ENCODE measurements at regions not wholly inside any gene's neighbourhood (a gene's known extent, or its start where the extent isn't known, plus 50 kb on each side); places are given as distances from the start of the nearest gene placed in this dataset.

- SMC1A ChIA-PET (ENCODE audit: uncharacterized antibody, unreplicated experiment): interaction anchor here (1.0 kb wide), 1 partner anchor 14 kb away, joined by 3 read pairs; no protein-coding TSS in a partner anchor
- Histone ChIP-seq H3K4me1 (ENCODE audit: control insufficient read depth, insufficient read depth, low read length) (peaks cover 24% of the 10 kb centered on the region), H4K20me1 (ENCODE audit: control insufficient read depth, insufficient read depth) (peaks cover 6% of the 10 kb centered on the region), H3K9ac (ENCODE audit: control insufficient read depth, insufficient read depth, low read length) (no peak overlapping the region), H2AFZ (ENCODE audit: control insufficient read depth, low read depth, low read length) (no peak overlapping the region), H3K9me3 (replicated peaks; ENCODE audit: control insufficient read depth, insufficient read depth, low read length) (no peaks in the 10 kb centered on the region; the same call in 2 of the 3 replicates), H3K4me3 (no peak overlapping the region), H3K36me3 (ENCODE audit: control insufficient read depth in 2 of 2, insufficient read depth in 2 of 2, low read length in 1 of 2) (peaks cover 2 to 14% of the 10 kb centered on the region in 2 experiments; a peak in 3 of 4 replicates), H3K4me2 (ENCODE audit: control insufficient read depth, insufficient read depth) (no peak overlapping the region), H3K27ac (ENCODE audit: control insufficient read depth, insufficient read depth) (no peak overlapping the region), H3K79me2 (ENCODE audit: control insufficient read depth, insufficient read depth, low read length) (peaks cover 86% of the 10 kb centered on the region), H3K27me3 (replicated peaks in 1 of 2; ENCODE audit: control insufficient read depth in 2 of 2, insufficient read depth in 2 of 2, low read length in 1 of 2) (no peaks in the 10 kb centered on the region)
- CTCF ChIA-PET: no interaction called here
- intact Hi-C loops (cut with micrococcal nuclease; ENCODE audit: unreplicated experiment): no loop called here
- WGBS (ENCODE audit: insufficient coverage, insufficient replicate concordance, low lambda C conversion rate, missing lambda C conversion rate): 96% methylated on average over 3 of the region's 3 CpGs
- POLR2A ChIA-PET: no interaction called here
- in situ Hi-C loops (cut with MboI): no loop called here
- FAIRE-seq (no peak), ATAC-seq (no peak), DNase-seq (ENCODE audit: low read depth, low spot score) (no peak)
- no TSS peak for BruUV-seq (replicated peaks)
- RAD21 ChIA-PET (ENCODE audit: unreplicated experiment): no interaction called here
- TF ChIP-seq ZBTB40 (IDR thresholded peaks at IDR 0.05; ENCODE audit: borderline replicate concordance) (peak; percentile 83), CEBPZ (IDR thresholded peaks at IDR 0.05; ENCODE audit: low read depth, low read length) (no peak), REST (IDR thresholded peaks at IDR 0.05; ENCODE audit: low read depth, low read length) (no peak)
These were observed 121.4 kb upstream of the MGAT5 start for GRCh38 chr2:134132490-134132857.

All from GM12878 (cell line).